ENCODE measurements at regions not wholly inside any gene's neighbourhood (a gene's known extent, or its start where the extent isn't known, plus 50 kb on each side); places are given as distances from the start of the nearest gene placed in this dataset.

DNA sequence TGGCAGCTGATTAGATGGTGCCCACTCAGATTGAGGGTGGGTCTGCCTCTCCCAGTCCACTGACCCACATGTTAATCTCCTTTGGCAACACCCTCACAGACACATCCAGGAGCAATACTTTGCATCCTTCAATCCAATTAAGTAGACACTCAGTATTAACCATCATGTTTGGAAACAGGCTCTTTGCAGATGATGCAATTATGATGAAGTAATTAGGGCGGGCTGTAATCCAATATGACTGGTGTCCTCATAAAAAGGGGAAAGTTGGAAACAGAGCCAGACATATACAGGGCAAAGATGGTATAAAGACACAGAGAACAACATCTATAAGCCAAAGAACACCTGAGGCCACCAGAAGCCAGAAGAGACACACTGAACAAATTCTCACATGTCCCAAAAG, 658.6 kb downstream of the CCSER2 start:
- DNase-seq (ENCODE audit: extremely low spot score, insufficient read length, low read depth) (no peak), FAIRE-seq (no peak)

DNA sequence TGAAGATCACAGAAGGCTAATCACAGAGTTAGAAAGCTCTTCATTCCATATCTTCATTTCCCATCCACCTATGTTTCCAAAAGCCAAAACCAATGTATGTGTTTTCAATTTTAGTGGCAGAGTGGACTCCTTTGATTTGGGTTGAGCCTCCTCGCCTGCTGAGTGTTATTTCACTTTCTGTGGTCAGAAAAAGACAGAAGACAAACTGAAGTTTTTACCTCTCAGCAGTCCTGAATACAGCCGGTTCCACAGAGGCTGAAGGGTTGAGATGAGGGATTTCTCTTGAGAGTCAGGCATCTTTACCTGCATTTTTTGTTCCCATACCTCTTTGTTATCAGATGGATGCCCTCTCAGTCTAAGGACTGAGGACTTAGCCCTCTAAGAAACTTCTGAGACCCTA, 659.6 kb downstream of the CCSER2 start:
- FAIRE-seq (no peak), DNase-seq (ENCODE audit: extremely low spot score, insufficient read length, low read depth) (no peak)

DNA sequence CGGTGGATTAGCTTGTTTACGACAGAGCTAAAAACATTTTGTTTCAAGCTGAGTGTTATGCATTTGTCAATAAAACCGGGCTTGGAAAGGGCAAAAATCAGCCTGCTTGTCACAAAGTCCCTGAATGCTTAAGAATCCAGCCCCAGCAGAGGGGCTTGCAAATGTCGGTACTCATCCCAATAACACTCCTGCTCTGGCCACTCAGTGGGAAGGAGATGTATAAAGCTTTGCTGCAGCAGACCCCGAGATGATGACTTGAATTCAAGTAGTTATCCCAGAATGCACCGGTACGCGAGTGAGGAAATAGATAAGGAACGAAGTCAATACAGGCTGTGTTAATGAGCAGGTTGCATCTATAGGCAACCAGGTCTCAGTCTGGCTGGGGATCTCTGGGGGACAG, 662.3 kb downstream of the CCSER2 start:
- no peak for FAIRE-seq
- no peak for DNase-seq (ENCODE audit: extremely low spot score, insufficient read length, low read depth)

DNA sequence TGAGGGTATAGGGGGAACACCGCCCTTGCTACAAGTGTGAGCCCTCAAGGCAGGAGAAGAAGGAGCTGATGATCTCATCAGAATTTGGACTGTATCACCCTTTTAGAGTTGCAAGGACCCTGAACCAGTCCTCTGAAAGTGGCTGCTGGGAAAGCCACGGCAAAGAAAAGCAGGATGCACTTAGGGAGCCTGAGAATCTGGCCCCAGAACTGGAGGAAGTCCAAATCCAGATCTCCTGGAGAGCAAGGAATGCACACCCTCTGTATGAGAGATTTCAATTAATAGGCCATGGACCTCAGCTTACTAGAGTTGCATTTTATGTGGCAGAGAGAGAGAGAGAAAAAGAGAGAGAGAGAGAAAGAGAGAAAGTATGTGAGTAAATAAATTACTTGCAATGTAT, 662.9 kb downstream of the CCSER2 start:
- no peak for FAIRE-seq
- no peak for DNase-seq (ENCODE audit: extremely low spot score, insufficient read length, low read depth)

DNA sequence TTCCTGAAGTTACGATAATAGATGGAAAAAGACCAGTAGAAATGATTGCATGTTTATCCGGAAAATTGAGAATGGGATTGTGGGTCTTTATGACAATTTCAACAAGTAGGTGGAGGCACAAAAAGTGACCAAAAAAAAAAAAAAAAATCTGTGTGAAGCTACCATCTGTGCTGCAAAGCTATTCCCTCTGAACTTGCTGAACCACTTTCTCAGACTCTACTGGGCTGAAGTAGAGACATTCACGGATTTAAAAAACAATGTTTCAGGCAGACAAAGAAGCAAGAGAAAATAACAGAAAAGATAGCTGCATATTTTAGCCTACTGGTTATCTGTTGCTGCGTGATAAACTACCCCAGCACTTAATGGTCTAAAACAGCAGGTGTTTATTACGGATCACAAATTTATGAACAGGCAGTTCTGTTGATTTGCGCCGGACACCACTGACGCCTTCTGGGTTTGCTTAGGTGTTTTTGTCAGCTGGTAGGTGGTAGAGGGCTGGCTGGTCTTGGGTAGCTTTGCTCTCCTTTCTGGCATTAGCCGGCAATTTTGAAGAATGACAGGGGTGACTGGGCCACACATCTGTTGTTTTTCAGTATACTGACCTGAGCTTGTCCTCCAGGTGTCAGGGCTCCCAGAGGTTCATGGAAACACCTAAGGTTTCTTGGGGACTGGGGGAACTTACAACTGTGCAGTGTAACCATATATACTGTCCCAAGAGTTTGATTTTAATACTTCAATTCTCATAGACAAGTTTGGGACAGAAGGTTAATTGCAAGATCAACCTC, 665.1 kb downstream of the CCSER2 start:
- no peak for FAIRE-seq

DNA sequence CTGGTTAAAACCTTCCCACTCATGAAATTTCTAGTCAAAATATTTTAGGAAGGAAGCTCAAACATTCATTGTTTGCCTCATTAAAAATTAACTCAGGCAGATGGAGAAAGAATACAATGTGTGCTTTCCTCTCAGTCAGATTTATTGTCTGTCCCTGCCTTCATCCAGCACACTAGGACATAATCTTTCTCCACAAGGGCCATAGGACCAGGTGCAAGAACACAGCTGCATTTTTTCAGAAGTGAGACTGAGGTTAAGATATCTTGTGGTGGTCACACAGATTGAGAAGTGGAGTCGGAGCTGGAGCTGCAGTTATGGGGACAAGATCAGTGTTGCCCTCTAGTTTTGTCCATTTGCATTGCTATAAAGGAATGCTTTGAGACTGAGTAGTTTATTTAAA, 666.3 kb downstream of the CCSER2 start:
- DNase-seq (ENCODE audit: extremely low spot score, insufficient read length, low read depth) (no peak), FAIRE-seq (no peak)

More for the DNA sequence above, 665.1 kb downstream of the CCSER2 start:
- DNase-seq (ENCODE audit: extremely low spot score, insufficient read length, low read depth): no peak

DNA sequence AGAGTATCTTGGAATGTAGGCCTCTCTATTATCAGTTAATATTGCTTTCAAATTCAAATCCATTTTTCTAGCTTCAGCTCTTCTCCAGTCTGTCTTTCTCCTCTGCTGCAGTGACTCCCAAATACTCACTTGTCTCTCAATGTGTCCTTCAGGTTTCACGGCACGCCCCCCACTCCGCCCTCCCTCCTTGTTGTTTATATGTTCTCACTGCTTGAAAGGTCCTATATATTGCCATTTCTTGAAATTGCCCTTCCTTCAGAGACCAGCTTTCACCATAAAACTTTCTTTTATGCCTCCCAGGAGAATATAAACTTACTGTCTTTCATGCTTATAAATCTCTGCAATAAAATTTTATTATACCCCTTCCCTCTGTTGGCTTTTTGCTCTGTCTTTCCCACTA, 668.2 kb downstream of the CCSER2 start:
- no peak for DNase-seq (ENCODE audit: extremely low spot score, insufficient read length, low read depth)
- no peak for FAIRE-seq

DNA sequence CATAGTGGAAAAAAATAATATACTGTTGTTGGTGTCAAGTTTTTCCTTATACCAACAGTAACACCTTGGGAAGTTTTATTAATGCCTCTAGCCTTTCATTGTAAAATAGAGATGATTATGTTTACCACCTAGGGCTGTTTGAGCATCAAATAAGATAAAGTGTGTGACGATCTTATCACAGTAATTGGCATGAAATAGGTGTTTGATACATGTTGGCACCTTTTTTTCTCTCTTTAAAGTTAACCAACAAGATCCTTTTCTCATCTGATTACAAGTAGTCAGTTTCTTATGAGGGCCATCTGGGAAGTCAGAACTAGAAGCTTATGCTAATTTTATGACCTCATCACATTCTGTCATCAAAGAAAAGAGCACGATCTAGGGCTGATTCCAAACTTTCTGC, 669.5 kb downstream of the CCSER2 start:
- no peak for FAIRE-seq
- DNase-seq (ENCODE audit: extremely low spot score, insufficient read length, low read depth): no peak

DNA sequence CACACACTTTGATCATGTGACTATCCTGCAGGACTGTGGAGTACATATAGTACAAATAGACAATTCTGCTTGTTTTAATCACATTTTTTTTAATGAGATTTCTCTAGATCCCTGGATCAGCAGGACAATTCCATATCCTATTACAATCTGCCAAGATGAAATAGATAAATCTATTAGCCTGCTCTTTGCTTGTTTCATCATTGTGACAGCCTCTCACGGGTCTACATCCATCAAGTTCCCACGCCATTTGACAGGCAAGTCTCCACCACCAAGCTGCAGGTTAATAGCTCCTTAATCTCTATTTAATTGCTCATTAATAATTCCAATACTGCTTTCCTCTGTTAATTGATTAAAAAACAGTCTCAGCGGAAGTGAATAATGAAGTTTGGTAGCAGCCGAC, 671.5 kb downstream of the CCSER2 start:
- no peak for DNase-seq (ENCODE audit: extremely low spot score, insufficient read length, low read depth)
- FAIRE-seq: no peak

DNA sequence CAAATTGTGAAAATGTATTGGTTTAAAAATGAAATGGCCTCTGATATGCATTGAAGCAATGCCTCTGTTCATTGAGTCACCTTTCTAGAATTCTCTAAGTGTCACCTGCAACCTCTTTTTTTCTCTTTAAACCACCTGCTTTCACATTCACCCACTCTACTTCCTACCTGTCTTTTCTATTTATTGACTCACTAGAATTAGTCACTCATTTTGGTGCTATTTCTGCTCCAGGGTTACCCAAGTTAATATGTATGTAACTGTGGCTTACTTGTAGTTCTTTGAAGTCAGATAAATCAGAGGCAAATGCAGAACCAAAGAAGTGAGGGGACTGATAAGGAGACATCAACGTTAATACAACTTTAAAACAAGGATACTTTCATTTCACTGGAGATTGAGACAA, 674.7 kb downstream of the CCSER2 start:
- DNase-seq (ENCODE audit: extremely low spot score, insufficient read length, low read depth) (no peak), FAIRE-seq (no peak)

DNA sequence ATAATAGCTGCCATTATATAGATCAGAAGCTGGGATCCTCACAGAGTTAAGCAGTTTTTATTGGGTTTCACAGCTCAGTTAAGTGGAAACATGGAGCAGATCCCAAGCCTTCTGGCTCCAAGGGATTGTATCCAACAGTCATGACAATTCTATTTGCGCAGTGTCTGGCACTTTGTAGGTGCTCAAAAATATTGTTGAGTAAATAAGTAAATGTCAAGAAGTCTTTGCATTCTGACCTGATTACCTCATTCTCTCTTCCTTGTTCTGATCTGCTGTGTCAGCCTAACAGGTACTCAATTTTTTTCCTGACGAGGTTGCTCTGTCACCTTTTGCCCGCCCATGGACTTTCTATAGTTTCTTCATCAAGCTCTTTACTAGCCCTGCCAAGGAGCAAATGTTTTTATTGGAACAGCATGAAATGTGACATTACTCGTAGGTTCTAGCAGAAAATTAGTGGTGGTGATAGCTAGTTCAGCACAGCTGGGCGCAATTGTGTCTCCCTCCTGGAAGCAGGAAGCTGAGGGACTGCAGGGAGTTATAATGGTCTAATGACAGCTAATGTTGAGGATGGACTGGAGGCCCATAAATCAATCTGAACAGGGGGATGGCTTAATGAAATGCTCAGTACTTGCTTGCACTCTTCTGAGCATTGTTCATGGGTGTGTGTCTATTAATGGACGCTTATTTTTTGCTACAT, 680.2 kb downstream of the CCSER2 start:
- FAIRE-seq: no peak

DNA sequence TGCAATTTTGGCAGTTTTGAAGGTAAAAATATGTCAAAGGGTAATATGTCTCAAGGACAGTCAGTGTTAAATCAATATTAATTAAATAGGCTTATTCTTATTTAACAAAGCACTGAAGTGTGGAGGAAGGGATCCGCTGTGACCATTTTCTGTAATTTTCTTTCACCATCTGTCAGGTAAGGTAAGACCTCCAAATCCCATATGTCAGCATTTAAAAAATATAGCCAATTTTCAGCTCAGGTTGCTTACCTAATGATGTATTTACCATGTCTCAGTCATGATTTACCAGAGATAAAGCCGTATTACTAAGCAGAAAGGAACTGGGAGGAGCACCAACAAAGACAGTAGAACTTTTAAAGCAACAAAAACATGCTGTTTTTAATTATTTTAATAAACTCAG, 683.9 kb downstream of the CCSER2 start:
- DNase-seq (ENCODE audit: extremely low spot score, insufficient read length, low read depth): no peak
- no peak for FAIRE-seq

More for the DNA sequence above, 680.2 kb downstream of the CCSER2 start:
- no peak for DNase-seq (ENCODE audit: extremely low spot score, insufficient read length, low read depth)

DNA sequence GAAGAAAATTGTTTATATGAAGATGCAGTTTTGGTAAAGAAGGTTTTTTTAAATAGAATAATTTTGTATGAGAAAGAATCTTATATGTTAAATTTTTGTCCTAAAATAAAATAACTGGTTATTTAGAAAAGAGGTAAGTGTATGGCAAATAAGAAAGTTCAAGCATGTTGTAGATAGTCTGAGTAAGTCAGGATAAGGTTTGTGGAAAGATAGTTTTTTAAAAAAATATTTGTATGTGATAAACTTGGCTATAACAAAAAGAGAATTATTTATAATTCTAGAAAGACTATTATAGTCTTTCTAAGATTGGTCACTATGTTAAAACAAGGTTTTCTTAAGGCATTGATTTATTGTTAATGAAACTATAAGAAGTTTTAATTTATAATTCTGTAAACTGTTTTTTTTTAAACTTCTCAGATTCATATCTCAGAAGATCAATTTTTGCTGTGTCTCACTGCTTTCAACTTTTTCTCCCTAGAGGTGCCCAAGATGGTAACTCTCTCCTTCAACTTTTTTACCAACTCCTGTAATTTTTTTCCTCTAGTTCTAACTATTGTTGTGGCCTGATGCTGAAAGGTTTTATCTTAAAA, 698.6 kb downstream of the CCSER2 start:
- DNase-seq (ENCODE audit: extremely low spot score, insufficient read length, low read depth): no peak
- no peak for FAIRE-seq

DNA sequence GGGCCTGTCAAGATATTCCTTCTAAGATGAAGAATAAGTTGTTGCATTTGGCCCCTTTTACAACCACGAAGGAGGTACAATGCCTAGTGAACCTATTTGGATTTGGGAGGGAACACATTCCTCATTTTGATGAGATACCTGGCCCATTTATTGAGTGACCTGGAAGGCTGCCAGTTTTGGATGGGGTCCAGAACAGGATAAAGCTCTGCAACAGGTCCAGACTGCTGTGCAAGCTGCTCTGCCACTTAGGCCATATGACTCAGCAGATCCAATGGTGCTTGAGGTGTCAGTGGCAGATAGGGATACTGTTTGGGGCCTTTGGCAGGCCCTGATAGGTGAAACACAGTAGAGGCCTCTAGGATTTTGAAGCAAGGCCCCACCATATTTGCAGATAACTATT, 704.6 kb downstream of the CCSER2 start:
- FAIRE-seq (no peak), DNase-seq (ENCODE audit: extremely low spot score, insufficient read length, low read depth) (no peak)

DNA sequence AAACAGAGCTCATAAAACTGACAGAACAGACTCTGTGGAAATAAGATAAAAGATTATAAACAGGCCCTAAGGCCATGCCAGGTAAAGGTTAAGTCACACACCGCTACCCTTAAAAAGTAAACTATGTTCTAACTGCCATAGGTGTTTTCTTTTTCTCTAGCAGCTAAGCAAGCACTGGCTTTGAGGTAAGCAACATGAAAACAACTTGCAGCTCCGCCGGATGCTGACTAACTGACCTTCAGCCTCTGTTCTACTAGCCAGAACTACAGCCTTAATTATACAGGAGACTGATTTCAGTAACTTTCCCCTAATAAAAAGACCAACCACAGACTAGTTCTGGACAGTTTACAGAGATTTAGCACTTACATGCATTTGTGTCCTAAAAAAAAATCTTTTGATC, 708.3 kb downstream of the CCSER2 start:
- no peak for FAIRE-seq
- no peak for DNase-seq (ENCODE audit: extremely low spot score, insufficient read length, low read depth)

DNA sequence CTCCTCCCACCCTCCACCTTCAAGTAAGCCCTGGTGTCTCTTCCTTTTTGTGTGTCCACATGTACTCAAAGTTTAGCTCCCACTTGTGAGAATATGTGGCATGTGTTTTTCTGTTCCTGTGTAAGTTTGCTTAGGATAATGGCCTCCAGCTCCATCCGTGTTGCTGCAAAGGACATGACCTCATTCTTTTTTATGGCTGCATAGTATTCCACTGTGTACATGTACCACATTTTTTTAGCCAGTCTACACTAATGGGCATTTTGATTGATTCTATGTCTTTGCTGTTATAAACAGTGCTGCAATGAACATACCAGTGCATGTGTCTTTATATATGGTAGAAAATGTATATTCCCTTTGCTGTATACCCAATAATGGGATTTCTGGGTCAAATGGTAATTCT, 710.9 kb downstream of the CCSER2 start:
- DNase-seq (ENCODE audit: extremely low spot score, insufficient read length, low read depth) (no peak), FAIRE-seq (no peak)

DNA sequence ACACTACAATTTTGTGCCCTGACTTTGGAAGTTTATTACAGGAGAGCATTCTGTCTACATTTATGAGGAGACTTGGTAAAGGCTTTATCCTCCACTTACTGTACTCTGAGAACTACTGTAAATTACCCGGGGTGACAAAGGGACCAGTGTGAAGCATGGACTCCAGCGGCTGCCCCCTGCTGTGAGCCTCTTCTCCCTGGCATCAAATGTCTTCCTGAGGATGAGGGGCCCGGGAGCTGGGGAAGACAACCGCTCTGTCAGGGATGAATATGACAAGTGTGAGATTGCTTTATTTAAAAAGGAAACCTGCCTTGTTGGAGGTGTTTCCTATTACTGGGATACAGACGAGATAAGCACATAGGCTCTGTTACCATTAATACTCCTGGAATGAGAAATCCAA, 714.8 kb downstream of the CCSER2 start:
- DNase-seq (ENCODE audit: extremely low spot score, insufficient read length, low read depth) (no peak), FAIRE-seq (no peak)

DNA sequence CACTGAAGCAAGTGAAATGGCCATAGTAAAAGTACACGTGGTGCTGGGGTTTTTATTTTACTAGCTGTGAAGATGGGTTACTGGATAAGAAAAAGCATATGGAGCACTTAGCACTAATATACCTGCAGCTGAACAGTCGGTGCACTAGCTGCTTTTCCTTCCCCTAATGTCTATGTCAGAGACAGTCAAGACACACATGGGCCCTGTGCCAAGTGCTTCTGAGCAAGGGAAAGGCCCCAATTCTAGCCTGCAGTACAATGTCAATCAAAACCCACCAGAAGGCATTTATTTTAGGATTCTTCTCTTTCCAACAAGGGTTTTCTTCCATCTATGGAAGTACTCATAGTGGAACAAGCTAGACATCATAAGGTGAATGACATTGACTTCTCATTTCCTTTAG, 716.7 kb downstream of the CCSER2 start:
- no peak for FAIRE-seq
- no peak for DNase-seq (ENCODE audit: extremely low spot score, insufficient read length, low read depth)

DNA sequence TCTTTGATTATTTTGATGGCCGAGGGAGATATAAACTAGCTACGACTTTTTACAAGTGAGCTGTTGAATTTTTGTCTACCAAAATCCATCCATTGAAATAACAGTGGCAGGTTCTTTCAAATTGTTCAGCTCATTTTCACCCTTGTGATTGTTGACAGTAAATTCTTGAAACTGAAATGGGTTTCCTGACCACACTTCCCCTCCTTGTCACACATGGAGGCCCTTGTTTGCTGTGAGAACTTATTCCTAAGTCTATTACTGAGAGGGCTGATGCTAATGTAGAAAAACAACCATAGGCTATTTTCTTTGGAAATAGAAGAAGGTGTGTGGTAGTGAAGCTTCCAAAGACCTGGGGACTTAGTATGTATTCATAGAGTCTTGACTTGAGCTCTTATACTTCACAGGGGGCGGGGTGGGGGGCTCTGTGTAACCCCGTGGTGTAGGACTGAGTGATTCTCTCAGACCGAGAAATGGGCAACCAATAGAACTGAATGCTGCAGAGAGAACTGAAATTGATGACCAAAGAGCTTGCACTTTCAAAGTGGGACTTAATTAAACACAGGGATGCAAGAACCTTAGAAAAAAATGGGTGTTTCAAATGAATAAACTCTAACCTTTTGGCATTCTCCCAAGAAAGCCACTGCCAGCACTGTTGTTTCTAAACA, 718.9 kb downstream of the CCSER2 start:
- DNase-seq (ENCODE audit: extremely low spot score, insufficient read length, low read depth) (no peak), FAIRE-seq (no peak)

DNA sequence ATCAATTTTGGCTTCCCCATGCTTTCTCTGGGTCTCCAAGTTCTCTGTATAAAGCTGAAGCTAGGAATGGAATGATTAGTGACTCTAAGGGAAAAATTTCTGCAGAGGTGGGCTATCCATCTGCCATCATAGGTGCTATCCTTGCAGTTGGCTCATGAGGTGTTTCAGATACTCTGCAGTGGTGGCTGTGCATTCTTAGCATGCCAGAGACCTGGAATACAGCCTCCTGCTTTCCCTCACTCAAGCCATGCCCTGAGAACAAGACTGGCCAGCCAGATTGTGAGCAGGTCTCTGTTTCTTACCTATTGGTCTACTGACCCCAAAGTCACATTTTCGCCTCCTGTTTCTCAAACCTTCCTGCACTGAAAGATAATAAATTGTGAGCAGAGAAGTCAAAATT, 719.6 kb downstream of the CCSER2 start:
- FAIRE-seq (no peak), DNase-seq (ENCODE audit: extremely low spot score, insufficient read length, low read depth) (no peak)

DNA sequence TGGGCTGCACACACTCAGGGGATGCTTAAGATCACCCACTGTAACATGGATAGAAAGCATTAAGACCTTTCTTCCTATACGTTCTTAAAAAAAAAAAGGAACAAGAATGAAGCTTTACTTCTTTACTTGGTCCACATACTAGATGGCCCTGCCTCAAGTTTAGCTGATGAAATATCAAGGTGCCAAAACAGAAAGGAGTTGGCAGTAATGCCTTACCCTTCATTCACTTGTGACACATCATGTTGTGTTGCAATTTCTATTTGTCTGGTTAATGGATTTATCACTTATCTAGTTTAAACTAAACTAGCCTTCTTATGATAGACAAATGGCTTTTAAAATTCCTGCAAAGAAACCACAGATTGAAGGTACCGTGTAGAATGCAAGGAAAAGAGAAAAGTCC, 720.3 kb downstream of the CCSER2 start:
- FAIRE-seq: no peak
- no peak for DNase-seq (ENCODE audit: extremely low spot score, insufficient read length, low read depth)
